T47D (cell line): ENCODE measurements at regions not wholly inside any gene's neighbourhood (a gene's known extent, or its start where the extent isn't known, plus 50 kb on each side); places are given as distances from the start of the nearest gene placed in this dataset.
A peak's percentile ranks its signal among the peaks of the same experiment; 100 is the strongest.

ENCODE experiments used
- DNase-seq, 2 experiments: peaks; one replicate each; pipeline versions ENCODE4 v3.0.0 to v3.0.0-alpha.2; 2011 to 2012; ENCODE audit warnings: low read depth in 1 of 2, low spot score in 1 of 2
- JUND ChIP-seq: IDR thresholded peaks from 2 replicates; pipeline ENCODE4 v1.6.1; 2012; ENCODE audit warnings: low read depth
- in situ Hi-C: cut with HindIII; loops from 2 replicates; pipeline ENCODE4 v1.10.0; 2016; ENCODE audit warnings: low sequenced_read_pairs, low pct_unique_long_range_greater_than_20kb

GRCh38 chr11:112856591-112856990 is 104.6 kb upstream of the NCAM1 start:
- no peak for TF ChIP-seq JUND
- no peak for DNase-seq
- in situ Hi-C loops, result no loop called here

GRCh38 chr11:112858289-112859023 is 102.8 kb upstream of the NCAM1 start:
- in situ Hi-C loops, result no loop called here
- DNase-seq, result no peak
- TF ChIP-seq JUND, result no peak

- TF ChIP-seq JUND, result no peak
- in situ Hi-C loops, result no loop called here
- no peak for DNase-seq
Measured at GRCh38 chr11:112859787-112860186, 101.4 kb upstream of the NCAM1 start.

GRCh38 chr11:112861356-112861755 is 99.9 kb upstream of the NCAM1 start:
- in situ Hi-C loops, result no loop called here
- no peak for TF ChIP-seq JUND
- no peak for DNase-seq

- TF ChIP-seq JUND, result no peak
- DNase-seq, result no peak
- in situ Hi-C loops, result no loop called here
Measured at GRCh38 chr11:112863305-112863704, 97.9 kb upstream of the NCAM1 start.

GRCh38 chr11:112864672-112865071 is 96.5 kb upstream of the NCAM1 start:
- no peak for DNase-seq
- no peak for TF ChIP-seq JUND
- in situ Hi-C loops, result no loop called here

GRCh38 chr11:112871909-112872500 is 89.2 kb upstream of the NCAM1 start:
- no peak for TF ChIP-seq JUND
- DNase-seq, result no peak
- in situ Hi-C loops, result no loop called here

- in situ Hi-C loops, result no loop called here
- DNase-seq, result no peak
- TF ChIP-seq JUND, result no peak
Measured at GRCh38 chr11:112874980-112875379, 86.2 kb upstream of the NCAM1 start.

GRCh38 chr11:112877581-112877980 is 83.6 kb upstream of the NCAM1 start:
- no peak for DNase-seq
- TF ChIP-seq JUND, result no peak
- in situ Hi-C loops, result no loop called here

GRCh38 chr11:112878033-112878601 is 83.1 kb upstream of the NCAM1 start:
- in situ Hi-C loops, result no loop called here
- no peak for DNase-seq

GRCh38 chr11:112880495-112880894 is 80.7 kb upstream of the NCAM1 start:
- in situ Hi-C loops, result no loop called here
- no peak for DNase-seq
- TF ChIP-seq JUND, result no peak

More at GRCh38 chr11:112878033-112878601, 83.1 kb upstream of the NCAM1 start:
- no peak for TF ChIP-seq JUND

- in situ Hi-C loops, result no loop called here
- peak; percentile 20 for DNase-seq
- no peak for TF ChIP-seq JUND
Measured at GRCh38 chr11:112881461-112881860, 79.8 kb upstream of the NCAM1 start.
